Liver (tissue), 8 donors: ENCODE measurements at regions not wholly inside any gene's neighbourhood (a gene's known extent, or its start where the extent isn't known, plus 50 kb on each side); places are given as distances from the start of the nearest gene placed in this dataset.

ENCODE experiments used
- DNase-seq: peaks from one replicate; pipeline ENCODE4 v3.0.0-alpha.2; 2017; ENCODE audit warnings: low spot score
- H3K27ac ChIP-seq, 2 donors: one replicate each; pipeline ENCODE4 v1.7.0; 2013; ENCODE audit warnings: inconsistent platforms in 2 of 2, low read length in 2 of 2, control low read depth in 1 of 2, low read depth in 1 of 2, mild to moderate bottlenecking in 1 of 2
- H3K27me3 ChIP-seq, 4 donors: one replicate each; pipeline versions ENCODE4 v1.6.1 to v1.7.0; 2013; ENCODE audit warnings: low read length in 3 of 4, inconsistent platforms in 1 of 4, mild to moderate bottlenecking in 1 of 4, moderate library complexity in 1 of 4; ENCODE audit not compliant: control insufficient read depth in 4 of 4, insufficient read depth in 4 of 4
- H3K36me3 ChIP-seq, 4 donors: one replicate each; pipeline versions ENCODE4 v1.6.1 to v1.7.0; 2013; ENCODE audit warnings: low read length in 3 of 4, mild to moderate bottlenecking in 3 of 4, low read depth in 1 of 4, moderate library complexity in 1 of 4; ENCODE audit not compliant: control insufficient read depth in 4 of 4, insufficient read depth in 3 of 4
- H3K4me1 ChIP-seq, 4 donors: one replicate each; pipeline versions ENCODE4 v1.6.1 to v1.7.0; 2013; ENCODE audit warnings: low read length in 3 of 4, mild to moderate bottlenecking in 3 of 4, moderate library complexity in 1 of 4; ENCODE audit not compliant: control insufficient read depth in 4 of 4, insufficient read depth in 4 of 4
- H3K4me3 ChIP-seq, 3 donors: one replicate each; pipeline versions ENCODE4 v1.6.1 to v1.7.0; 2013; ENCODE audit warnings: low read length in 3 of 3, control low read depth in 1 of 3, low read depth in 1 of 3, mild to moderate bottlenecking in 1 of 3
- H3K9ac ChIP-seq, 2 donors: one replicate each; pipeline ENCODE4 v1.7.0; 2013; ENCODE audit warnings: low read length in 2 of 2, mild to moderate bottlenecking in 2 of 2, moderate library complexity in 2 of 2, control low read depth in 1 of 2, low read depth in 1 of 2
- H3K9me3 ChIP-seq, 4 donors: one replicate each; pipeline versions ENCODE4 v1.6.1 to v1.7.0; 2013; ENCODE audit warnings: low read length in 3 of 4; ENCODE audit not compliant: control insufficient read depth in 4 of 4
- ATF3 ChIP-seq: IDR thresholded peaks from 2 replicates; pipeline ENCODE4 v1.6.1; 2016; ENCODE audit warnings: antibody characterized with exemption
- CTCF ChIP-seq: fragments of 150-350 bp; IDR thresholded peaks from 2 replicates; pipeline ENCODE4 v1.5.1; 2017; ENCODE audit warnings: improper control_type of control experiment, low read depth, low read length; ENCODE audit not compliant: missing input control
- EGR1 ChIP-seq, 2 donors: IDR thresholded peaks; 2 replicates each; pipeline ENCODE4 v1.6.1; 2016 to 2018; ENCODE audit warnings: antibody characterized with exemption in 2 of 2, low read depth in 2 of 2
- FOXA1 ChIP-seq: IDR thresholded peaks from 2 replicates; pipeline ENCODE4 v1.6.1; 2016; ENCODE audit warnings: antibody characterized with exemption
- HNF4A ChIP-seq, 2 donors: conservative IDR thresholded peaks; 2 replicates each; pipeline ENCODE4 v1.6.1; 2016; ENCODE audit warnings: antibody characterized with exemption in 2 of 2, mild to moderate bottlenecking in 2 of 2
- HNF4G ChIP-seq: IDR thresholded peaks from 2 replicates; pipeline ENCODE4 v1.6.1; 2016; ENCODE audit warnings: antibody characterized with exemption
- MAX ChIP-seq: IDR thresholded peaks from 2 replicates; pipeline ENCODE4 v1.6.1; 2016; ENCODE audit warnings: antibody characterized with exemption
- NR2F2 ChIP-seq: IDR thresholded peaks from 2 replicates; pipeline ENCODE4 v1.6.1; 2016; ENCODE audit warnings: antibody characterized with exemption
- REST ChIP-seq: IDR thresholded peaks from 2 replicates; pipeline ENCODE4 v1.6.1; 2016; ENCODE audit warnings: antibody characterized with exemption, mild to moderate bottlenecking
- RXRA ChIP-seq, 2 donors: IDR thresholded peaks; 2 replicates each; pipeline ENCODE4 v1.6.1; 2017 to 2018; ENCODE audit warnings: antibody characterized with exemption in 2 of 2, mild to moderate bottlenecking in 1 of 2
- SP1 ChIP-seq: IDR thresholded peaks from 2 replicates; pipeline ENCODE4 v1.6.1; 2018; ENCODE audit warnings: antibody characterized with exemption, mild to moderate bottlenecking
- TAF1 ChIP-seq: conservative IDR thresholded peaks from 2 replicates; pipeline ENCODE4 v1.6.1; 2016; ENCODE audit warnings: antibody characterized with exemption, mild to moderate bottlenecking
- ZBTB33 ChIP-seq: IDR thresholded peaks from 2 replicates; pipeline ENCODE4 v1.6.1; 2016; ENCODE audit warnings: antibody characterized with exemption
- WGBS: extraction: QIAGEN DNeasy Blood & Tissue Kit; methylation state at CpG from one replicate; pipeline ENCODE4 v1.1.7; 2013; 5-methylcytosine and 5-hydroxymethylcytosine counted together
- donor health status: healthy.
- donor health status: healthy.
- donor health status: healthy.
- donor health status: healthy.
- donor health status: healthy.

- TF ChIP-seq ATF3 (no peak), EGR1 (IDR thresholded peaks at IDR 0.05; ENCODE audit: low read depth in 2 of 2) (no peak), RXRA (IDR thresholded peaks at IDR 0.05) (no peak), MAX (no peak), CTCF (no peak)
These were observed 617.4 kb upstream of the SALL3 start (continued) for GRCh38 chr18:78362198-78362597.

GRCh38 chr18:78363556-78364387 is 615.8 kb upstream of the SALL3 start:
- Histone ChIP-seq H3K9ac (no peak overlapping the region), H3K4me1 (no peaks in the 10 kb centered on the region), H3K27ac (no peak overlapping the region), H3K27me3 (no peaks in the 10 kb centered on the region), H3K36me3 (no peaks in the 10 kb centered on the region), H3K9me3 (peaks cover 0 to 1% (median 0%) of the 10 kb centered on the region in 4 donors), H3K4me3 (no peak overlapping the region)
- 91% methylated on average over 44 of the region's 44 CpGs for WGBS
- DNase-seq: no peak
- TF ChIP-seq HNF4G (no peak), REST (no peak), NR2F2 (no peak), TAF1 (no peak), SP1 (no peak), ZBTB33 (no peak), FOXA1 (no peak), CTCF (no peak), EGR1 (IDR thresholded peaks at IDR 0.05; ENCODE audit: low read depth in 2 of 2) (no peak), HNF4A (conservative IDR thresholded peaks at IDR 0.05) (no peak), RXRA (IDR thresholded peaks at IDR 0.05) (no peak)
